ENCODE measurements at regions not wholly inside any gene's neighbourhood (a gene's known extent, or its start where the extent isn't known, plus 50 kb on each side); places are given as distances from the start of the nearest gene placed in this dataset.

DNA sequence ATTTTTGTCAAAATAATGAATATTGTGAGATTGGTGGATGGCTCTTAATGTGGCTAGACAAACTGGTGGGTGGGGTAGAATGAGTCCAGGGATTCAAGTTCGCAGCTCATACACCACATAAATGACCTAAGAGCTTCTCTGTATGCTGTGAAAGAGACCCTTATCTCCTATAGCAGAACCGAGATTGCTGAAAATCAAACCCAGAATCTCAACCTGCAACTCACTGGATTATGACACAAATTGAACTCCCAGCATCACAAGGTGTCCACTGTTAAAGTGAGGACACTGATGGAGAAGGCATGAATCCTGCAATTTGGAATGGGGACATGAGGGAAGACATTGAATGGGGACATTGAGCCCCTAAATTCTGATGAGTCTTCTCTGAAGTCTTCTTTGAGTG lies 51.3 kb upstream of the CNKSR3 start:
- no peak for DNase-seq (ENCODE audit: low read depth)

DNA sequence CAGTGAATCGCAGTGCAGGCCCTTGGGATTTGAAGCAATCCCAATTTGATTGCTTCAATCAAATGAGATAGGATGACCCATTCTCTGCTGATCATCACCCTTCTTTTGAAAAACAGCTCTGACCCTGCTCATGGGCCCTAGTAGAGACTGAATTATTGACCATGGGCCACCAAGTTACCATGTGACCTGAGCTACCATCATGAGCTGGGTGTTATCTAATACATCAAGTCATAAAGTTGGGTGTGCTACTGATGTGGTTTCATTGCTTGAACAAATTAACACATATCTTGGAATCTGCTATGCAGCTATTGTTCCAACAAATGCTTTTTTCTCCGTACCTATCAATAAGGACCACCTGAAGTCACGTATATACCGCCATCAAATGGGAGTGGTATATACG lies 54.8 kb upstream of the CNKSR3 start:
- no peak for DNase-seq (ENCODE audit: low read depth)

DNA sequence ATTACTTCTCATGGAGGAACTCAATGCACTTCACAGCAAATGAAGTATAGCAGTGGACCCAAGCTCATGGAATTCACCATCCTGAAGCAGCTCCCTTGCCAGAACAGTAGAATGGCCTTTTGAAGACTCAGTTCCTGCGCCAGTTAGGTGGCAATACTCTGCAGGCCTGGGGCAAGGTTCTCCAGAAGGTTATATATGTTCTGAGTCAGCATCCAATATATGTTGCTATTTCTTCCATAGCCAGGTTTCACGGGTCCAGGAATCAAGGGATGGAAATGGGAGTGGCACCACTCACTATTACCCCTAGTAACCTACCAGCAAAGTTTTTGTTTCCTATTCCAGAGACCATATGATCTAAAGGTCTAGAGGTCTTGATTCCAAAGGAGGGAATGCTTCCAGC lies 56.4 kb upstream of the CNKSR3 start:
- DNase-seq (ENCODE audit: low read depth), result no peak

DNA sequence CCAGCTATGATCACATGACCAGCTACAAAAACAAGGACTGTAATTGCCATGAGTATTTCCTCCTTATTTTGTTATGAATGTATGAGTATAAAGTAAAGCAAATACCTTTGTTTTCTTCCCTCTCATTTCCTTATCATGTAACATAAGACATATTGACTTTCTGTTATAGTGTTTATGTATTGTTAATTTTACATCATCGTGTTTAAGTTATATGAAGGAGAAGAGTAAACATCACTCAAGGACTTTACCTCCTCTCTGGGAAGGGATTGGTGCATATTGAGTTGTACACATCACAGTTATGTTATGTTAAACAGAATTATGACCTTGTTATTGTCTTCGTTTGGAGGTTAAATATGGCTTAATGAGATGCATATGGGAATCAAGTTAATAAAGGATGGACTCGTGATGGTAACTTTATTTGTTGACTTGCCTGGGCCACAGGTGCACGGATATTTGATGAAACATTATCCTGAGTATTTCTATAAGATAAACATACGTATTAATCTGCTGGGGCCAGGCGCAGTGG lies 57.3 kb upstream of the CNKSR3 start:
- no peak for DNase-seq (ENCODE audit: low read depth)

DNA sequence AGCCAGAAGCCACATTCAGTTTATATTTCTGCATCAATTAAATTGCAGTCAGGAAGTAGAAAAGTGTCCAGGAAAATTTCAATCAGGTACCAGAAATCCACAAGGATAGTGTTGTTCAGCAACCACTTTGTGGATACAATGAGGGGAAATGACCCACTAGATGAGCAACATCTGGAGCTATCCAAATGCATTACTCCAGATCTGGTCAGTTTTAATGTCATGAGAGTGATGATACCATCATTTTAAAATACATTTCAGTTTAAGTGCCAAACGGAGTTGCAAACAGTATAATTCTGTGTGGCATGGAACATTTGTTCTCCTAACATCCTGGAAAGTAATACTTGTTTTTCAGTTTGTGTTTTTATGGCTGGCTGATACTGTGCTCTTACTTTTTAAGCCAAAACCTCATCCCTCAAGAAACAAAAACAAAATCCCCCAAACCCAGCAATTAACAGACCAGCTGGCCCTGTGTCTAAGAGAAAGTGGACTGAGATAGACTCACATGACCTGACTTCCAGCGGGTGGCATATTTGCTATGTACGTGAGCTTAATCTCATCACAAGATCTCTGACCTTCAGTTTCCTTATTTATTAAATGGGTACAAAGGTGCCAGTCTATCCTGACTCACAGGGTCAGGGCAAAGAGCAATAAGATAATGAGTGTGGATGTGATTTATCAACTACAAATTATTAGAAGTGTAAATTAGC lies 58.8 kb upstream of the CNKSR3 start:
- no peak for DNase-seq (ENCODE audit: low read depth)

DNA sequence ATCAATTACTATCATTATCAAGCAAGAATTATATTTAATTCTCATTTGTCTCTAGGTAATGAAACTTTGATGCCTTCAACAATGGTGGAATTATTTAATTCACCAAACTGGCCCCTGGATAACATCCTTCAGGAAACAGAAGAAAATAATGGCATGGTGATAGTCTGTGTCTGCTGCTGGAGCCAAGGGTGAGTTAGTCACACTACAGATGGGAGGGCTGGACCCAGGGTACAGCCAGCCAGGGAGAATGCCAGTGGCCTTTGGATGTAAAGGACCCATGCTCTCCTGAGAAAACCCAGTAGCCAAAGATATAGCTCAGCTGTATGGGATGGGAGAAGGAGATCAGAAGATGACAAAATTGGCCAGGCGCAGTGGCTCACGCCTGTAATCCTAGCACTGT lies 60.0 kb upstream of the CNKSR3 start:
- no peak for DNase-seq (ENCODE audit: low read depth)

DNA sequence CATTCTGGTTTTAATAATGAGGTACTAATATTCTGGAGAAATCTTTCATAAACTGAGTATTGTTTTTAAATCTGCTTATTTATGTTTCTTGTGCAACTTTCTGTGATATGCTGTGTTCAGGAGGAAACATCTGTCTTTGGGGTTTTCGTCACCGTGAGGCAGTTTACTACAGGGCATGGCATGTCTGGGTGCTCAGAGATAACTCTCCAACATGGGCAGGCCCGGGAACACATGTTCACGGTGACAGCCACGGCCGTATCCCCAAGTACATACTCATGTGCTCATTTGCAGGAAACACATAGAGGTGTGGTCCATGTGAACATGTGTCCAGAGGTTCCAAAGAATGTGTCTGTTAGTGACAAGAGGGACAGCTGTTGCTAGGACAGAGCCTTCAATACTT lies 62.1 kb upstream of the CNKSR3 start:
- no peak for DNase-seq (ENCODE audit: low read depth)

DNA sequence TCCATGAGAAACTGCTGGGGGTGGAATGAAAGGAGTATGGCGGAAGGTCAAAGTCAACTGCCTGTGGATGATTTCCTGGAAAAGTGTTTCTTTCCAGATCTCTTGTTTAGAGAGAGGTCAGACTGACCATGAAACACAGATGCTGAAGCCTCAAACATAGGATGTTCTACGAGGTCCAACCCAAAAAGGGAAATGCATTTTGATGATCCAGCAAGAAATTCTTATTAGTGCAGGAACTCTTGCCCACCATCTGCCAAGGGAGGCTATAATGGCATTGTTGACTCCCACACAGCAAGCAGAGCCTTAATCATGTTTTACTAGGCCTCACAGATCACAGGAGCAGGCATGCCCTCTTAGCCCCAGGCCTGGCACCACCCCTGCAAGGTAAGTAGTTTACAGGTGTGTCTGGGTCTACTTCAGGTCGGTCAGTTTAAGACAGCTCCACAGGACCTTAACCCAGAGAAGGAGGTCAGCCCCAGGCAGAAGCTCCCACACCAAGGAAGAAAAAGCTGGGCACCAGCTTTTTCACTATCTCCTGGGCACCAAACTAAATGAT lies 67.6 kb upstream of the CNKSR3 start:
- no peak for DNase-seq (ENCODE audit: low read depth)

DNA sequence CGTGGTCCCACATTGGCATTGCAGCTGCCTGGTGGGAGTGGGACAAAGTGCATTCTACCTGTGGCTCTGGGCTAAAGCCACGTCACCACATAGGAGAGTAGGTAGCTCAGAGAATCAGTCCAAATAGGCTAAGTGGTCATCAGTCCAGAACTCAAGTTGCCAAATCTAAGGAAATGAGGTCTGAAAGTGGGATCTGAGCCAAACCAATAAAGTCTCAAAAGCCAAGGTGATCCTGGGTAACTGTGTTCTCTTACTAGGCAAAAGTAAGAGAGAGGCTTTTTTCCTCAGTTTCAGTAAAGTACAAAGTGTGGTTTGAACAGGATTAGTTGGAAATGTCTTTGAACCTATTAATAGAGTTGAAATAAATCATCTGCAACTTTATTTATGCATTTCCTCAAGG lies 68.6 kb upstream of the CNKSR3 start:
- DNase-seq (ENCODE audit: low read depth), result no peak

DNA sequence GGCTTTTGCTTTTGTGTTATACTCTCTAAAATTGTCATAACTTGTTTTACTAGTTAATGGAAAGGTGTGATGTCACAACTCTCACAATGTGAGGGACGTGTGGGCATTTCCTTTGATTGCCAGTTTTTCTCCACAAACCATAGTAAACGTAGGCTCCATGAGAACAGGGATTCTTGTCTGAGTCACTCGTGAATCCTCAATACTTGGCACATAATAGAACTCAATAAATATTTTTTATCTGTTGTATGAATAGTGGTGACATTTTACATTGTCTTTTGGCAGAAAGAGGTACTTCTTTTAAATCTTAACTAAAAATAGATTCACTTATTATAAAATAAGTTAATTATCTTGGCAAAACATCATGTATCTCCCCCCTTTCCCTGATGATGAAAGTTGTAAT lies 69.0 kb upstream of the CNKSR3 start:
- no peak for DNase-seq (ENCODE audit: low read depth)

DNA sequence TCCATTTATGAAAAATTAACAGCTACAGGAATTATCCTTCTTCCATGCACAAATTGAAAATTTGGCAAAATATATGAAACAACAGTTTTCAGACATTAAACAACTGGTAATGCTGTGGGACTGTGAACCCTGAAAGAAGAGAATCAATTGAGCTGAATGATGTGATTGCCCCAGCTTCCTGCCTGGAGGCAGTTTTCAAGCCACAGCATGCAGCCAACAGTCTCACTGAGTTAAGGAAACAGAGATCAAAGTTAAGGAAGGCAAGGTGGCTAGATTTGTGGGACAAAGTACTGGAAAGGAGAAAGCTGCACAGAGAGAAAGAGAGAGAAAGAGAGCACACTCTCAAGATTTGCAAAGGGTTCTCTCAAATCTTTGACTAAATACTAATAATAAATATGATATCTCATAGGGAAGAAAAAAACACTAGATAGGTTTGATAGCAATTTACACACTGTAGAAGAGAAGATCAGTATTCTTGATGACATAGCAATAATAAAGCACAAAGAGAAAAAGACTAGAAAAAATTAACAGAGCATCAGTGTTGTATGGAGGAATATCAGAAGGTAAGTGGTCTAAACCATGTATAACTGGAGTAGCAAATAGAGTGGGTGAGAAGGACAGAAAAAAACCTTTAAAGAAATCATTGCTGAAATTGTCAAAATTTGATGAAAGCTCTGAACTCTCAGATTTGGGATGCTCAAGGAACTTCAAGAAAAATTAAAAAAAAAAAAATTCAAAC lies 70.1 kb upstream of the CNKSR3 start:
- DNase-seq (ENCODE audit: low read depth), result no peak

DNA sequence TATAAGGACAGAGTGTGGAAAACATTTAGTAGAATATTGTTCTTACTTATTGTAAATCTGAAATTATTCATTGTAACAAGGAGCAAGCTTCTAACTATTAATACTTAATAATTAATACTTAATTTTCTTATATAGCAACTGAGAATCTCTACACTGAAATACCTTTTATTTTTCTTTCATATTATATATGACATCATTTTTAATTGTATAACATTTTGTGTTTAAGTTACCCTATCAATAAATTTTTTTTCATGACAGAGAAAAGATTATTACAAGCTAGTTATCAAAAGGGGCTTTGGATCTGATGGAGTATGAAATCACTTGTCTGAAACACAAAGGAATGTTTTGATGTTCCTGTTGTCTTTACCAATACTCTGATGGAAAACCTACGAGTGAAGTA lies 72.2 kb upstream of the CNKSR3 start:
- no peak for DNase-seq (ENCODE audit: low read depth)

DNA sequence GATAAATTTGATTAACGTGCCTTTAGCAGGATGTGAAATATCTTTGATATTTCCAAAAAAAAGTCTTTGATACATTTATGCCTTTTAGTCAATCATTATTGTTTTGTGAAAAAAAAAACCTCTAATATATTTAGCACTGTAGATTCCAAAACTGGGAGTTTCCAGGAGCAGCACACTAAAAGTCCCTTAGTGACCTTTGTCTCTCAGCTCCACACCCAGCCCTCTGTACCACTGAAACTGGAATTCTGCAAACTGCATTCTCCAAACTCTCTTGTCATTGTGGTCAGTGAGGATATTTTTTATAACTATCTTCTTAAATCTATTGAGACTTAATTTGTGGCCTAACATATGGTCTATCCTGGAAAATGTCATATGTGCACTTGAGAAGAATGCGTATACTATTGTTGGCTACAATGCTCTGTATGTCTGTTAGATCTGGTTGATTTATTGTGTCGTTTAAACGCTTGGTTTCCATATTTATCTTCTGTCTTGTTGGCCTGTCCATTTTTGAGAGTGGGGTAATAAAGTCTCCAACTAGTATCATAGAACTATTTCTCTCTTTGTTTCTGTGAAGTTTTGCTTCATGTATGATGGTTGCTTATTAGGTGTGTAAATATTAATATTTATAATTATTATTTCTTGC lies 73.2 kb upstream of the CNKSR3 start:
- DNase-seq (ENCODE audit: low read depth), result no peak

DNA sequence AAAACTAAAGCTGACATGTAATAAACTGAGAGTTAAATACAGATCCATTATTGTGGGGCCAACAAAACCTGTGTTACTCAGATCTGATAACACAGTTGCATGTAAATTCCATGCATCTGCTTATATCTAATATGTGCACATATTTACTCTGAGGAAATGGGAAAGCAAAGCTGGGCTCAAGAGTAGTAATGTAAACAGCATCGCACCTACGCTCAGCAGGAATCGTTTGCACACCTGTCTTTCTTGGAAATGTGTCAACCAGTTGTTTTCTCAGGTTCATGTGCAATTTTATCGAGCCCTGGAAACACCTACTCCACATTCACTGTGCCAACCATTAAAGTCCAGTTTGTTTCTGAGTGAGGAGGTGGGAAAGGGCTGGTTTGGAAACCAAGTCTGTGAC lies 80.3 kb upstream of the CNKSR3 start:
- DNase-seq (ENCODE audit: low read depth), result no peak

DNA sequence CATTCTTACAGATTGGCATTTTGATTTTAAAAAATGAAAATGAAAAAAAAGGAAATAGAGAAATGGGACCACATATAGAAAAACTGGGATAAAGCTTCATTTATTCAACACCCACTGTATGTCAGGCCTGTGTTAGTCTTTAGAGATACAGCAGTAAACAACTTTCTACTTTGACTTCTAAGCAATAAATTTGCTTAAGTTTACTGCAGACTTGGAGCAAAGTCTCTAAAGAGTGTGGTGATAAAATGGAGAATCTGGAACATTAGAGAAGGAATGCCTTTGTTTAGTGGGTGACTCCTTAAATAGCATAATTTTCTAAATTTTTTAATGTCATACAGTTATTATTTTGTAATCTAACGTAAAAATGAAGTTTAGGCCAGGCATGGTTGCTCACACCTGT lies 80.7 kb upstream of the CNKSR3 start:
- DNase-seq (ENCODE audit: low read depth), result no peak

DNA sequence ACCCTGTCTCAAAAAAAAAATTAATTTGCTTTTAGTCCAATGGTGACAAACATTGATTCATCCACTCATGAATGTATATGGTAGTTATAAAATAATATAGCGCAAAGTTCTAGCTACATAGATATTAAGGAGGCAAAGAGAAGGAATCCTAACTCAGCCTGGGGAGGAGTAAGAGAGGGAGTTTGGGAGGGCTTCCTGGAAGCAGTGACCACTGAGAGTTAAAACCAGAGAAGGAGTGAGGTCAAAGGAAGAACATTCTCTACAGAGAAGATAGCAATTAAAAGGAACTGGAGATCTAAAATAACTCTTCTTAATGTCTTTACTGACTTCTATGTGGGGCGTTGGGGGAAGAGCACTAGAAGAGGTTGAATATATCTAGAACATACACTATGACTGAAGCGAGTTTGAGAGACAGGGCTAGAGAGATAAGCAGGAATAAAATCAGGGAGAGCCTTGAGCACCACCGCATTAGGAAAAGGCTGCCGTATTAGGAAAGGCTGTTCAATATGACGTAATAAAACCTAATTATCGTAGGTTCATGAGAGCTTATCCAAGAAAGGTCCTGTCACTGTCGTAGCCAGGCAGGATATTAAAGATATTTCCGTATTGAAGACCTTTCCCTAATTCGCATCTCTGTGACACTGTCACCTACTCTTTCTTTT lies 81.8 kb upstream of the CNKSR3 start:
- no peak for DNase-seq (ENCODE audit: low read depth)

DNA sequence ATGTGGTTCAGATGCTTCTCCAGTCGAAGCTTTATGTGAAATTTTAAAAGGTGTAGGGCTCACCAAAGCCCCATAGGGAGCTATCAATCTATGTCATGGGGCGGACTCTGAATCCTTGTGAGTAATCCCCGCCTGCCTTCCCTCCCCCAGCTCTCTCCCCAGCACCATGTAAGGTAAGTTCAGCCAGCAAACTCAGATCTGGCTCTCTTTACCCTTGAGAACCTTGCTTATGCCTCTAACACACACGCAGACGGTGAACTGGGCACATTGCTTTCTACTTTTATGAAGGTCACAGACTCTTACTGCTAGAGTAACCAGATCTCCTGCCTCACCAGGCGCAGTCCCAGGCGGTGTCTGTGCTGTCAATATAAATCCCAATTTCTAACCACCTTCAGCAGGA lies 82.6 kb upstream of the CNKSR3 start:
- no peak for DNase-seq (ENCODE audit: low read depth)

DNA sequence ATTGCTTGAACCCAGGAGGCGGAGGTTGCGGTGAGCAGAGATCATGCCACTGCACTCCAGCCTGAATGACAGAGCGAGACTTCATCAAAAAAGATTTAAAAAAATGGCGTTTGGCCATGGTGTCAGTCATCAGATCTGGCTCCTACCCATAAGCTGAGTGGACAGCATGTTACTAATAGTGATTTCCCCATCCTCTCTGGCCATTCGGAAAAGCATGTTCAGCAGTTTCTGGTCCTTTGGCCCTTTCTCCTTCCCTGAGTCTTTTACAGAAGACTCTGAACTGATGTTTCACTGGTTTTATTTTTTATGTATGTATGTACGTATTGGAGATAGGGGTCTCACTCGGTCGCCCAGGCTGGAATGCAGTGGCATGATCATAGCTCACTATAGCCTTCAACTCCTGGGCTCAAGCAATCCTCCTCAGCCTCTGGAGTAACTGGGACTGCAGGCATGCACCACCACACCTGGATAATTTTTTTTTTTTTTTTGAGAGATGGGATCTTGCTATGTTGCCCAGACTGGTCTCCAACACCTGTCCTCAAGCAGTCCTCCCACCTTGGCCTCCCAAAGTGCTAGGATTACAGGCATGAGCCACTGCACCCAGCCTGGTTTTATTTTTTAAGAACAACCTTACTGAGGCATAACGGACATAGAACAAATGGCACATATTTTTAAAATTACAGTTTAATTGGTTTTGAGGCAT lies 84.2 kb upstream of the CNKSR3 start:
- DNase-seq (ENCODE audit: low read depth), result no peak

DNA sequence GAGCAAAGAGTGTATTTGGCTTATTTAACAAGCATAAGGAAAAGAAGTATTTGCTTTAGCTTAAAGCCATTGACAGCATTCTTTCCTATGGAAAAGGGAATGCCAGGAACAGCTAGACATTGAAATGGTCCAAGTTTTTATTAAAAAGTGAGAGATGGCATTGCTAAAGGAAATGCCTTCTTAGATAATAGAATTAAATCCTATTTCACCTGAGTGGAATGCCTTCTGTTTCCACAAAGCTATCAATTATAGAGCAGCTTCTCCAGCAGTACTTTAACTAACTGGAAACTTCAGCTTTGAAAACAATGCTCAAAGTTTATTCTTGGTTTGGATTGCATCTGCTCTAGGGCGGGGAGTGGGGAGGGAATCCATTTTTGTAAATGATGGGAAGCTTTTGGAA lies 85.1 kb upstream of the CNKSR3 start:
- no peak for DNase-seq (ENCODE audit: low read depth)

DNA sequence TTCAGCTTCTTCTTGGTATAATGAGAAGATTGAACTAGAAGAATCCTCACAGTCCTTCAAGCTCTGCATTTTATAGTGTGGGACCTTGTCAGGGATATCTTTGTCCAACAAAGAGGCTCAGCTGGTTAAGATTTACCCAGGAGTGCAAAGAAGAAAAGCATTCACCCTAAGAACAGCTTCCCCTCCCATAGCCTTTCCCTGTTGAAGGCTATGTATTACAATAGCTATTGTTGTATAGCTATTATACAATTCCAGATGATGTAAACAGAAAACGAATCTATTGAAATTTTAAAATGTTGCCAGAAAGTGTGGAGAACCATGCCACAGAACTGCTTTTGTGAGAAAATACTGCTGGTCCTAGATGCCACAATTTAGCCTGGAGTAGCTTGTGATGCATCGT lies 85.5 kb upstream of the CNKSR3 start:
- no peak for DNase-seq (ENCODE audit: low read depth)

DNA sequence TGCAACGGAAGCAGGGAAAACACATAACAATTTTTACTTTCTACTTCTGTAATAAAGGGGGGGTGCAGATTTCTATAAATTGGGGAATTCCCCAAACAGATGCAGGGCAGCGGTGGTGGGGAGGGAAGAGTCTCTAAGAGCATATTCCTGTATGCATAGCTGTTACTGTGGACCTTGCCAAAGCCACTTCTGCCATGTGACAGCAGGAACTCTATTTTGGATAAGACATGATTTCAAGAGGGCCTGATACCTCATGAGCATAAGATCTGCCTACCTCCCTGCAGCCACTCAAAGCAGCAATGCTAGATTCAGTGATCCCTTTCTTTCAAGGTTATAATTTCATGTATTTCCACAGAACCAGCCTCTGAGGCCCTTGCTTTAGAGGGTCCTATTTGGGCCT lies 86.2 kb upstream of the CNKSR3 start:
- DNase-seq (ENCODE audit: low read depth), result no peak

DNA sequence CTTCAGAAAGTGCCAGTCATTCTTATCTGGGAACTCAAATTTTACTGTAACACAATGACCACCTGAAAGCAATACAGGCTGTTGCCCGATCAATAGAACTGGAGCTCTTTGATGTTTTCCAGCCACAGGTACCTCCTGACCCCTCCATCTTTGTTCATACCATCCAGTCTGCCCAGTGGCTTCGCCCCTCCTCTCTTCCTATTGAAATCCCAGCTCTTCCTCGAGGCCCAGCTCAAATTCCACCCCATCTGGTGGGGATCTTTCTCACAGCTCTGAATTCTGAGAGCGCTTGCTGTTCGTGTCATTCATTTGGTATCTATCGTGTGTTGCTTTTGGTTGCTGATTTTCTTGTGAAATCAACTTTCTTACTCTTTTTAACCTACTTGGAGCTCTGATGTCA lies 87.9 kb upstream of the CNKSR3 start:
- DNase-seq (ENCODE audit: low read depth), result no peak

Measured in stimulated activated CD4-positive, alpha-beta T cell treated with anti-CD3 and anti-CD28 coated beads, Interleukin-2, amount 100 ng/mL, for 4 hours (primary cell).